ENCODE measurements at regions not wholly inside any gene's neighbourhood (a gene's known extent, or its start where the extent isn't known, plus 50 kb on each side); places are given as distances from the start of the nearest gene placed in this dataset.

DNA sequence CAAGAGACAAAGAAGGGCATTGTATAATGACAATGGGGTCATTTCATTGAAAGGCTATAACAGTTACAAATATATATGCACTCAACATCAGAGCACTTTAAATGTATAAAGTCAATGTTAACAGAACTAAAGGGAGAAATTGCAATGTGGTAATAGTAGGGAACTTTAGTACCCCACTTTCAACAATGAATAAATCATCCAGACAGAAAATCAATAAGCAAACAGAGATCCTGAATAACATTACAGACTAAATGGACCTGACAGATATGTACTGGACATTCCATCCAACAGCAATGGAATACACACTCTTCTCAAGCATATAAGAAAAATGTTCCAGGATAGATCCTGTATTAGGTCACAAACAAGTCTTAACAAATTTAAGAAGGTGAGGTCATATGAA, 90.5 kb upstream of the ALKAL2 start:
- H3K4me1 ChIP-seq (ENCODE audit: insufficient read depth, low read length) = peaks cover 12% of the 10 kb centered on the region
- DNase-seq (ENCODE audit: low spot score) (peak; percentile 61), ATAC-seq (peak; percentile 83), FAIRE-seq (no peak)
- POLR2A ChIA-PET = no interaction called here
- peaks cover 0 to 50% of the 10 kb centered on the region in 2 experiments; a peak in 3 of 5 replicates for H3K27me3 ChIP-seq (ENCODE audit: control insufficient read depth in 1 of 2, insufficient read depth in 2 of 2, low read length in 2 of 2)
- H3K4me3 ChIP-seq (replicated peaks in 1 of 3; ENCODE audit: insufficient read depth in 1 of 3, low read depth in 2 of 3, low read length in 3 of 3) = no peak overlapping the region
- H3K9me3 ChIP-seq (ENCODE audit: low read length) = peaks cover 25% of the 10 kb centered on the region
- CTCF ChIA-PET (ENCODE audit: low intra/inter-chr PET ratio, low total read pairs) = no interaction called here
- no peak overlapping the region for H3K9ac ChIP-seq (ENCODE audit: insufficient read depth, low read depth, low read length)
- intact Hi-C loops (cut with micrococcal nuclease; ENCODE audit: unreplicated experiment) (no loop called here), in situ Hi-C loops (cut with HindIII; ENCODE audit: extremely low pct_ligation_motif_present, low pct_unique_long_range_greater_than_20kb) (no loop called here)
- H3K36me3 ChIP-seq (replicated peaks in 1 of 2; ENCODE audit: control insufficient read depth in 1 of 2, insufficient read depth in 2 of 2, low read length in 2 of 2) = no peaks in the 10 kb centered on the region
- H4K20me1 ChIP-seq (ENCODE audit: insufficient read depth, low read length) = no peaks in the 10 kb centered on the region
- no TSS peak for BruUV-seq (replicated peaks)
- H3K4me2 ChIP-seq (ENCODE audit: low read depth, low read length) = no peak overlapping the region
- no peak overlapping the region for H3K27ac ChIP-seq (ENCODE audit: extremely low read length, insufficient read depth, low read length)
- no peaks in the 10 kb centered on the region for H3K79me2 ChIP-seq (ENCODE audit: insufficient read depth, low read length)
- H2AFZ ChIP-seq (ENCODE audit: low read length) = no peak overlapping the region
- no peak for TF ChIP-seq MXD4 (CRISPR knock-in tag; IDR thresholded peaks at IDR 0.05)
- no peak for TF ChIP-seq ZNF484 (CRISPR knock-in tag; IDR thresholded peaks at IDR 0.05; ENCODE audit: borderline replicate concordance, low read depth)
- TF ChIP-seq ZNF558 (CRISPR knock-in tag; IDR thresholded peaks at IDR 0.05; ENCODE audit: borderline replicate concordance) = no peak
- no peak for TF ChIP-seq ZSCAN12 (CRISPR knock-in tag; IDR thresholded peaks at IDR 0.05)
- TF ChIP-seq FIP1L1 (IDR thresholded peaks at IDR 0.05; ENCODE audit: borderline replicate concordance, insufficient read depth, low read depth, low read length) = no peak
- TF ChIP-seq, protein P1, sequence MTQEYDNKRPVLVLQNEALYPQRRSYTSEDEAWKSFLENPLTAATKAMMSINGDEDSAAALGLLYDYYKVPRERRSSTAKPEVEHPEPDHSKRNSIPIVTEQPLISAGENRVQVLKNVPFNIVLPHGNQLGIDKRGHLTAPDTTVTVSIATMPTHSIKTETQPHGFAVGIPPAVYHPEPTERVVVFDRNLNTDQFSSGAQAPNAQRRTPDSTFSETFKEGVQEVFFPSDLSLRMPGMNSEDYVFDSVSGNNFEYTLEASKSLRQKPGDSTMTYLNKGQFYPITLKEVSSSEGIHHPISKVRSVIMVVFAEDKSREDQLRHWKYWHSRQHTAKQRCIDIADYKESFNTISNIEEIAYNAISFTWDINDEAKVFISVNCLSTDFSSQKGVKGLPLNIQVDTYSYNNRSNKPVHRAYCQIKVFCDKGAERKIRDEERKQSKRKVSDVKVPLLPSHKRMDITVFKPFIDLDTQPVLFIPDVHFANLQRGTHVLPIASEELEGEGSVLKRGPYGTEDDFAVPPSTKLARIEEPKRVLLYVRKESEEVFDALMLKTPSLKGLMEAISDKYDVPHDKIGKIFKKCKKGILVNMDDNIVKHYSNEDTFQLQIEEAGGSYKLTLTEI (CRISPR knock-in tag; conservative IDR thresholded peaks at IDR 0.05) = no peak
- TF ChIP-seq YEATS2 (CRISPR knock-in tag; IDR thresholded peaks at IDR 0.05; ENCODE audit: borderline replicate concordance) = no peak
- no peak for TF ChIP-seq ZNF788 (CRISPR knock-in tag; IDR thresholded peaks at IDR 0.05; ENCODE audit: borderline replicate concordance)
- no peak for TF ChIP-seq ZNF605 (CRISPR knock-in tag; IDR thresholded peaks at IDR 0.05)
- TF ChIP-seq, protein P2, sequence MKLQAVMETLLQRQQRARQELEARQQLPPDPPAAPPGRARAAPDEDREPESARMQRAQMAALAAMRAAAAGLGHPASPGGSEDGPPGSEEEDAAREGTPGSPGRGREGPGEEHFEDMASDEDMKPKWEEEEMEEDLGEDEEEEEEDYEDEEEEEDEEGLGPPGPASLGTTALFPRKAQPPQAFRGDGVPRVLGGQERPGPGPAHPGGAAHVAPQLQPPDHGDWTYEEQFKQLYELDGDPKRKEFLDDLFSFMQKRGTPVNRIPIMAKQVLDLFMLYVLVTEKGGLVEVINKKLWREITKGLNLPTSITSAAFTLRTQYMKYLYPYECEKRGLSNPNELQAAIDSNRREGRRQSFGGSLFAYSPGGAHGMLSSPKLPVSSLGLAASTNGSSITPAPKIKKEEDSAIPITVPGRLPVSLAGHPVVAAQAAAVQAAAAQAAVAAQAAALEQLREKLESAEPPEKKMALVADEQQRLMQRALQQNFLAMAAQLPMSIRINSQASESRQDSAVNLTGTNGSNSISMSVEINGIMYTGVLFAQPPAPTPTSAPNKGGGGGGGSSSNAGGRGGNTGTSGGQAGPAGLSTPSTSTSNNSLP (IDR thresholded peaks at IDR 0.05; ENCODE audit: low read depth, low read length) = peak; percentile 58; the same call in 1 of the 2 replicates
- TF ChIP-seq TCF7 (IDR thresholded peaks at IDR 0.05; ENCODE audit: low read depth) = peak; percentile 81
- no peak for TF ChIP-seq MEF2D (CRISPR knock-in tag; IDR thresholded peaks at IDR 0.05)
- TF ChIP-seq, protein P3, sequence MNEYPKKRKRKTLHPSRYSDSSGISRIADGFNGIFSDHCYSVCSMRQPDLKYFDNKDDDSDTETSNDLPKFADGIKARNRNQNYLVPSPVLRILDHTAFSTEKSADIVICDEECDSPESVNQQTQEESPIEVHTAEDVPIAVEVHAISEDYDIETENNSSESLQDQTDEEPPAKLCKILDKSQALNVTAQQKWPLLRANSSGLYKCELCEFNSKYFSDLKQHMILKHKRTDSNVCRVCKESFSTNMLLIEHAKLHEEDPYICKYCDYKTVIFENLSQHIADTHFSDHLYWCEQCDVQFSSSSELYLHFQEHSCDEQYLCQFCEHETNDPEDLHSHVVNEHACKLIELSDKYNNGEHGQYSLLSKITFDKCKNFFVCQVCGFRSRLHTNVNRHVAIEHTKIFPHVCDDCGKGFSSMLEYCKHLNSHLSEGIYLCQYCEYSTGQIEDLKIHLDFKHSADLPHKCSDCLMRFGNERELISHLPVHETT (CRISPR knock-in tag; conservative IDR thresholded peaks at IDR 0.05) = no peak
- TF ChIP-seq THAP11 (CRISPR knock-in tag; IDR thresholded peaks at IDR 0.05) = no peak
- TF ChIP-seq, protein P4, sequence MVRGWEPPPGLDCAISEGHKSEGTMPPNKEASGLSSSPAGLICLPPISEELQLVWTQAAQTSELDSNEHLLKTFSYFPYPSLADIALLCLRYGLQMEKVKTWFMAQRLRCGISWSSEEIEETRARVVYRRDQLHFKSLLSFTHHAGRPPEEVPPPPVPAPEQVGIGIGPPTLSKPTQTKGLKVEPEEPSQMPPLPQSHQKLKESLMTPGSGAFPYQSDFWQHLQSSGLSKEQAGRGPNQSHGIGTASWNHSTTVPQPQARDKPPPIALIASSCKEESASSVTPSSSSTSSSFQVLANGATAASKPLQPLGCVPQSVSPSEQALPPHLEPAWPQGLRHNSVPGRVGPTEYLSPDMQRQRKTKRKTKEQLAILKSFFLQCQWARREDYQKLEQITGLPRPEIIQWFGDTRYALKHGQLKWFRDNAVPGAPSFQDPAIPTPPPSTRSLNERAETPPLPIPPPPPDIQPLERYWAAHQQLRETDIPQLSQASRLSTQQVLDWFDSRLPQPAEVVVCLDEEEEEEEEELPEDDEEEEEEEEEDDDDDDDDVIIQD (CRISPR knock-in tag; IDR thresholded peaks at IDR 0.05; ENCODE audit: low read depth) = no peak
- no peak for TF ChIP-seq SMARCC2 (IDR thresholded peaks at IDR 0.05)

All from HepG2 (cell line).